Jurkat, Clone E6-1 (cell line): ENCODE measurements at regions not wholly inside any gene's neighbourhood (a gene's known extent, or its start where the extent isn't known, plus 50 kb on each side); places are given as distances from the start of the nearest gene placed in this dataset.

ENCODE experiments used
- DNase-seq: peaks from one replicate; pipeline ENCODE4 v3.0.0-alpha.2; 2011; ENCODE audit warnings: low read depth, low spot score
- H3K4me3 ChIP-seq: 2 replicates; pipeline ENCODE4 v1.5.1; 2011; ENCODE audit warnings: mild to moderate bottlenecking, low read length, control low read depth, moderate library complexity

GRCh38 chr13:73440296-73440895, 381.6 kb downstream of the KLF5 start:
- DNase-seq, result no peak
- H3K4me3 ChIP-seq, result no peak overlapping the region

- H3K4me3 ChIP-seq, result no peak overlapping the region
- no peak for DNase-seq
Observed at GRCh38 chr13:73433890-73434289, 375.1 kb downstream of the KLF5 start.

GRCh38 chr13:73433458-73433857, 374.7 kb downstream of the KLF5 start:
- DNase-seq, result no peak

DNA sequence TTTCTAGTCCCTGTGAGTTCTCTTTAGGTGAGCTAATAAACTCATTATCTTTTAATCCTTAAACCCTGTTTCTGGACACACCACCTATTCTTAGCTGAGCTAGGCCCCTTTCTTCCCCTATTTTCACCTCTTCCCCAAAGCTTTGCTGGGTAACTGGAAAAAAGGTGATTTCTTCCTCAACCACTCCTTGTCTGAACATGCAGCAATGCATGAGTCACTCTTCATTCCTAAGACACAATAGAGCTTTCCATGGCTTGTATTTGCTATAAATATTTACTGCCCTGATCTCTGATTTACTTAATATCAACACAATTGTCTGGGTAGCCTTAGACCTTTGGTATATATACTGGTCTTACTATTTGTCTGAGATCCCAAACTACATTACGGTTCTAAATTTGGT, 370.9 kb downstream of the KLF5 start:
- DNase-seq, result no peak
- H3K4me3 ChIP-seq, result no peak overlapping the region

More at GRCh38 chr13:73433458-73433857, 374.7 kb downstream of the KLF5 start:
- H3K4me3 ChIP-seq, result no peak overlapping the region

- no peak for DNase-seq
- H3K4me3 ChIP-seq, result no peak overlapping the region
Observed at GRCh38 chr13:73428706-73429105, 369.9 kb downstream of the KLF5 start.

DNA sequence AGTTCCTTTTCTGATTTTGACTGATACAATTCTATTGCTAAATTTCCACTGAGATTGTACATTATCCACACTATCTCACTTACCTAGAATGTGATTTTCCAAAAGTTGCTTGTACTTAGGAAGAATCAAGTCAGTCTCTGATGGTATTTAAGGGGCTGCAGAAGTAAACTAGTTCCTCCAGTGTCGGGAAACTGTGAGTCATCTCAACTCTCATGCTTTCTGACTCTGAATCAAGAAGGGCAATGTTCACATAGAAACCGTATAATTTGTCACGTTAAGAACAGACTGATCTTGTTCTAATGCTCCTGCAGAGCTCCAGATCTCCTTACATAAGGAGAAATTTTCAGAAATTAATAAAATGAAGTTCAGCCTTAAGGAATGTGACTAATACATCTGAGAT, 369.3 kb downstream of the KLF5 start:
- H3K4me3 ChIP-seq, result no peak overlapping the region
- no peak for DNase-seq

DNA sequence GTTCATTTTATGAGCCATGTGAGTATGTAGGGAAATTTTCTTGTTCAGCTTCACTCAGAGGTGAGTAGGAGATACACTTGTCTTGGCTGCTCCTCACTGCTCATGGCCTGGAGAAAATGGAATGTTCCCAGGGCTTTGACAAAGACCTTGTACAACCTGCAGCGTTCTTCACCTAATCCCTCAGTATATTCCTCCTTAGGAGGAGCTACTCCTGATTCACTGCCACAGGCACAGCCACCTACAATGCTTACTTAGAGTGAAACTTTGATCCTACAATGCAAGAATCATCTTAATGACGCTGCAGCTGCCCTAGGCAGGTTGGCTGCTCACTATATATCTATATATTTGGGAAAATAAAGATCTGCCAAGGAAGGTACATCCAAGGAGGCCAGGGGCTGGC, 364.2 kb downstream of the KLF5 start:
- no peak overlapping the region for H3K4me3 ChIP-seq
- DNase-seq, result no peak

DNA sequence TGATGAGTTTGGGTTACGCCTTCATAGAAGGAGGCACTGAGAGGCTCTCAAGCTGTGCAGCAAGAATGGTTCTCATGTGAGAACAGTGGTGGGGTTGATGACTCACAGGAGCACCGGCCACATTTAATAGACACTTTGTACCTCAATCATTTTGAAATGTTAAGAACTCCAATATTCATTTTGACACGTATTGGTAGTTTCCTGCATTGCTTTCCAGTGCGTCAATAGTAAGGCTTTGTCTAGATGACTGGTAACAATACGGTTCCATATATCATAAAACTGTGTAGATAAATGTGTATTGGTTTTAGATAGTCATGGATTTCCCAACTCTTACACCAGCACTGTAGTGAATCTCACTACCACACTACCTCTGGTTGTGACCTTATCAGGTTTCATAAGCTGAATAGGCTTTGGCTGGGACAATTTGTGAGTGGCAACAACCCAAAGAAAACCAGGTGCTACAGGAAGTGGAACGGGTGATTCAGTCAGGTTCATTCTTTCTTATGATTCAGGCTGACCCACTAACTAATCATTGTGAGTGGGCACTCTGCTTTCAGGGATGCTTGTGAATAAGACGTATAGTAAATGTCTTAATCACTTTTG, 362.6 kb downstream of the KLF5 start:
- no peak overlapping the region for H3K4me3 ChIP-seq
- DNase-seq, result no peak

DNA sequence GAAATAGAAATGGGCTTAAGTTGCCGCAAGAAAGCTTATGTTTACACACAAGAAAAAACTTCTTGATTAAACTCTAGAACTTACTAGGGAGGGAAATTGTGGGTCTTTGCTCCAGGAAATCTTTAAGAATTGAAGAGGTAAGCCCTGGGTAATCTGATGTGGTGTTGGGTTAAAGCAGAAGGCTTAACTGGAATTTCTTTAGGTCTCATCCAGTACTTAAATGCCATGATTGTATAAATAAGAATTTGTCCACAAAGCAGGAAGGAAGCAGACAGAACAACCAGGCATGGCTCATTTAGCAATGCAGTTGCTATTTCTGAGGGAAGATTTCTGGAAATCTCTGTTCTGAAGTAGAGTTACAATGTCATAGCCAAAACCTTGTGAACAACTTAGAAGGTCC, 360.4 kb downstream of the KLF5 start:
- no peak overlapping the region for H3K4me3 ChIP-seq
- DNase-seq, result no peak

GRCh38 chr13:73417012-73417615, 358.3 kb downstream of the KLF5 start:
- DNase-seq, result peak; percentile 8

DNA sequence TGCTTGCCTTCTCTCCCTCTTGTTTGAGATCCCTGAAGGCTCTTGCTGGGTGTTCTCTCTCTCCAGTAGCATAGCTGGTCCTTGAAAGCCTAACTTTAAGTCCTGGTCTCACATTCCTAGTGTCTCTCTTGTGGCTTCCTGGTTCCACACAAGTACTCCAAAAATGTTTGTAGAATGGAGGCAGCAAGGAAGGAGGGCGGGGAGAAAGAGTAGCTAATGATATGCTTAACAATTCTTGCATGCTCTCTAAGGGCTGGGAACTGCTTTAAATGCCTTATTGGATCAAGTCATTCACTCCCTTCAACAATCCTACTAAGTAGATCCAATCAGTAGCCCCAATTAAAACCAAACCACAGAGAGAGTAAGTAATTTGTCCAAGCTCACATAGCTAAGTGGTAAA, 357.3 kb downstream of the KLF5 start:
- no peak for DNase-seq
- no peak overlapping the region for H3K4me3 ChIP-seq

More at GRCh38 chr13:73417012-73417615, 358.3 kb downstream of the KLF5 start:
- no peak overlapping the region for H3K4me3 ChIP-seq

DNA sequence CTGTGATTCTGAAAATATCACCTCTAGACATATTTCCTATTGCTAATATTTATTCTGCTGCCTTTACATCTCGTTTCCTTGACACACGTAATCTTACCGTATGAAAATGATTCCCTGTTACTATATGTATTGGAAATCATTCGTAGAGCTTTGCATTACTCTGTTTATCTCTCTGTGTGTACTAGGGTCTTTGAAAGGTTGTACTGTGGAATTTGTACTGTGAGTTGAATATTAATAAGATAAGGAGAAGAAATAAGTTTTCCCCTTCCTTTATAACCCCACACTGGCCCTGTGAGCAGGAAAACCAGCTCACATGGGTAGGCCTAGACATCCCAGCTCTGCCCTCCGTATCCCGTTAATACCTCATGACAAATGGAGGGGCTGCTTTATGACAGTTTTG, 354.9 kb downstream of the KLF5 start:
- no peak overlapping the region for H3K4me3 ChIP-seq
- no peak for DNase-seq

GRCh38 chr13:73412933-73413332, 354.1 kb downstream of the KLF5 start:
- DNase-seq, result no peak
- no peak overlapping the region for H3K4me3 ChIP-seq

GRCh38 chr13:73411067-73411809, 352.4 kb downstream of the KLF5 start:
- H3K4me3 ChIP-seq, result no peak overlapping the region
- DNase-seq, result no peak

GRCh38 chr13:73406454-73406853, 347.6 kb downstream of the KLF5 start:
- DNase-seq, result no peak
- H3K4me3 ChIP-seq, result no peak overlapping the region

GRCh38 chr13:73404581-73404980, 345.8 kb downstream of the KLF5 start:
- H3K4me3 ChIP-seq, result no peak overlapping the region
- no peak for DNase-seq

DNA sequence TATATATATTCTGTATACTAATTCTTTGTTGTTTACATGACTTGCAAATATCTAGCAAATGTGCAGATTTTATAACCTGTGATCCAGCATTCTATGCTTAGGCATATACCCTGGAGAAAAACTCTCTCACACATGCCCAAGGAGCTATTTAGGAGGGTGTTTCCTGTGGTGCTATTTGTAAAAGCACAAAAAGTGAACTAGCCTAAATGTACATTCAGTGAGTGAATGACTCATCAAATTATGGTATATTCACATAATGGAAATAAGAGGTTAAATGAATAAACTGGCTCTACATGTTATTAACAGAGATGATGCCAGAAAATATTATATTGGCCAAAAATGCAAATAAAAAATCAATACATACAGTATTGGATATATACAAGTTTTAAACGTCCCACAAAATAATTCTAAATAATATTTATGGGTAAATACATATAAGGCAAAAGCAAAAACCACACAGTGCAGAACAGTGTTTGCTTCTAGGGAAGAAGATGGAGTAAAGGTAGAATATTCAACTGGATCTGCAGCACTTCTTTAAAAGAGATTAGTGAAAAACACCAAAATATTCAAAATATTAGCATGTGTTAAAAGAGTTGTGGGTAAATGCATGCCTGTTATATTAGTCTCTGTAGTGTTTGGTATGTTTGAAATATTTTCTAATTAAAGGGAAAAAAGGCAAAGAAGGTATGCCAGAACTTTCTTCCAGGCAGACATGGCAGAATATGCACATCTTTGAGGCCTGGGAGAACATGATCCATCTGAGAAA, 344.7 kb downstream of the KLF5 start:
- no peak for DNase-seq

GRCh38 chr13:73401769-73402168, 343.0 kb downstream of the KLF5 start:
- DNase-seq, result no peak
- H3K4me3 ChIP-seq, result no peak overlapping the region

More for the DNA sequence above, 344.7 kb downstream of the KLF5 start:
- no peak overlapping the region for H3K4me3 ChIP-seq
